Right kidney (tissue), 1 donor: ENCODE measurements at regions not wholly inside any gene's neighbourhood (a gene's known extent, or its start where the extent isn't known, plus 50 kb on each side); places are given as distances from the start of the nearest gene placed in this dataset.
"Not testable (repeated sequence)": the region's sequence is repeated elsewhere in the genome, so short reads cannot be mapped to it uniquely, and the experiment has no call there.

Source experiments
- DNase-seq: peaks from one replicate; pipeline ENCODE4 v3.0.0-alpha.2; 2016

DNA sequence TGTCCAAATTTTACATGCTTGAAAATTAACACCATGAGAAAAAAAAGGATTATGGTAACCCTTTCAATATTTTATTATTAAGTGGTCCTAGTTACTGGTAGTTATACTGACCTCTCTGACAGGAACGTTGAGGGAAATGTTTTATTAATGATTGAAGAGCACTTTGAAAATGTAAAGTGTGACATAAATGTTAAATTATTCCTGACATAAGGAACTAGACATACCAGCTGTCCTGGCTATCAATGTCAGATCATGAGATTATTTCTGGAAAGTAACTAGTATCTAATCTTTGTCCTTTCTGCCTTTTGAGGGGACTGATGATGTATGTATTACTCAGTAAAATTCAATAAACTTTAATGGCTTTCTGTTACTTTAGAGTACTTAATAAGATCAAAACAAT lies 1538.5 kb upstream of the CDH6 start:
- no peak for DNase-seq

DNA sequence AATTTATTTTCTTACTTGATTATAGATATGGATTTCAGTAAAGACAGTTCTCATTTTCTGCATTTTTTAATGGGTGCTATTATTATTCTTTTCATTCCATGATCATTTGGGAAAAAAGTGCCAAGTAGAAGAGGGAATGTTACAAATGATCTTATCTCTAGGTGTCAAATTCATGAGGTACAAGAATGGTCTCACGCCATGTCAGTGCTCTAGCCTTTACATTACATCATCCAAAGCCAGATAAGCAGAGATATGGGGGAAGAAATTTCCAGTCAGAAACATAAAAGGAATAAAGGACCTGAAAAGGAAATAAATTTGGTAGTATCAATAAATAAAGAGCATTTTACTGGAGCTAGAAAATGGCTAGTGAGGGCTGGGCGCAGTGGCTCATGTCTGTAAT lies 1544.2 kb upstream of the CDH6 start:
- DNase-seq: no peak

DNA sequence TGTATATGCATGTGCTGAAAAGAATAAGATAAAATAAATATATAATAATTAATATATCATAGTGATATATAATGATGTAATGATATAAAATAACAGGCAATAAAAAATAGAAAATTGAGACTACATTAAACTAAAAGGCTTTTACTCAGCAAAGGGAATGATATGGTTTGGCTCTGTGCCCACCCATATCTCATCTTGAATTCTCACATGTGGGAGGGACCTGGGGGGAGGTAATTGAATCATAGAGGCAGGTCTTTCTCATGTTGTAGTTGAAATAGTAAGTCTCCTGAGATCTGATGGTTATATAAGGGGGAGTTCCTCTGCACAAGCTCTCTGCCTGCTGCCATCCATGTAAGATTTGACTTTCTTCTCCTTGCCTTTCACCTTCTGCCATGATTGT lies 1550.9 kb upstream of the CDH6 start:
- DNase-seq: no peak

DNA sequence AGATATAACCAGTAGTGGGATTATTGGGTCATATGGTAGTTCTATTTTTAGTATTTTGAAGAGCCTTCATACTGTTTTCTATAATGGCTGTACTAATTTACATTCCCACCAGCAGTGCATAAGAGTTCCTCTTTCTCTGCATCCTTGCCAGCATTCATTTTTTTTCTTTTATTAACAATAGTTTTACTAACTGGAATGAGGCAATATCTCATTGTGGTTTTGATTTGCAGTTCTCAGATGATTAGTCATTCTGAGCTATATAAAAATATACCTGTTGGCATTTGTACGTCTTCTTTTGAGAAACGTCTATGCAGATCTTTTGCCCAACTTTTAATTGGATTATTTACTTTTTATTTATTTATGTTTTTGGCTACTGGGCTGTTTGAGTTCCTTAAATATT lies 1579.3 kb upstream of the CDH6 start:
- DNase-seq: no peak

DNA sequence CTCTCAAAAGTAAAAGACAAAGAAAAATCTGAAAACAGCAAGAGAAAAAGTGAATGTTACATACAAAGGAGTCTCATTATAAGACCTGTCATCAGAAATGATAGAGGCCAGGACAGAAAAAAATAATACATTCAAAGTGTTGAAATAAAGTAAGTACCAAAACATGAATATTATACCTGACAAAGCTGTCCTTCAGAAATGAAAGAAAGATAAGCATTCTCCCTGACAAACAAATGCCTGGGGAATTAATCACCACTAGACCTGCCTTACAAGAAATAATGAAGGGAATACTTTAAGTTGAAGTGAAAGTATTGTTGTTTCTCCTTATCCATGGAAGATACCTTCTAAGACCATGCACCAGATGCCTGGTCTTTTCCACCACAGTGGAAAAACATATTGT lies 1605.2 kb upstream of the CDH6 start:
- DNase-seq: no peak

DNA sequence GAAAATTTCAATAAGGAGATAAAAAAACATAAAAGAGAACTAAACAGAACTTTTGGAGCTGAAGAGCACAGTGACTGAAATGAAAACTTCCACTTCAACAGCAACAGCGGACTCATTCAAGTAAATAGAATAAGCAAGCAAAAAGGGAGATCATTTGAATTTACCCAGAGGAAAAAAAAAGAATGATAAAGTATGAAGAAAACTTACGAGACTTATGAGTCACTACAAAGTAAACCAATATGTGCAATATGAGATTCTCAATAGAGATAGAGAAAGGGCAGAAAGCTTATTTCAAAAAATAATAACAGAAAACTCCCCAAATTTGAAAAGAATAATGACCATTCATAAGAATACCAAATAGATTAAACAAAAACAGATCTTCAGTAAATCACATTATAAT lies 1605.7 kb upstream of the CDH6 start:
- DNase-seq: no peak

DNA sequence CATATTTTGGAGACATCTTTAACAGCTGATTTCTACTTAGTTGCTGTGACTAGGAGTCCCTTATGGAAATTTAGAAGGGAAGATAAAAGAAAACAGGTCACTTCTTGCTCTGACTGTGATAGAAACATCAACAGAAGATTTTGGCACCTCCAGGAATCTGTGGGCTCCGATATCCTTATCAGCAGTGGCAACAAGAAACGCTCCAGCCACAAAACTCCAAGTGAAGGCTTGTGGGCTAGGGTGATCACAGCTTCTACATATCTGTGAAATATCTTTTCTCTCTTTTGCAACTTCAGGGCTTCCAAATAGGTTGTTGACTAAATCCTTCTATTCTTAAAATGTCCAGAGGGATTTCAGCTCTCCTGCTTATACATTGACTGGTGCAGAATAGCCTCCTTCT lies 1625.5 kb upstream of the CDH6 start:
- no peak for DNase-seq

DNA sequence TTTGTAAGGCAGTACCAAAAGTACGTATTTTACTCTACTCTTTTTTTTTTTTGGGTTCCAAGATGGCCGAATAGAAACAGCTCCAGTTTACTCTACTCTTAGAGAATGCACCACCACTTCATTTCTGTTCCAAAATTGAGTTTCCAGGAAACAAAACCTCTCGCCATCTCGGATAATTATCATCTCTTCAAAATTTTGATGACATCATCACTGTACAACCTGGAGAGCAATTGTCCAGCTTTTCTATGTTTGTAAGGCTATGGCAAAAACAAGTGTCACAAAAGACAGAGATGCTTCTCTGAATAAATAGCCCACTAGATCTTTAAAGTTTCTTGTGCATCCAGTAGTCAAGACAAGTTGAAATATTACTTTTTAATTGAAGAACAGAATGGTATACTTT lies 1631.9 kb upstream of the CDH6 start:
- no peak for DNase-seq

DNA sequence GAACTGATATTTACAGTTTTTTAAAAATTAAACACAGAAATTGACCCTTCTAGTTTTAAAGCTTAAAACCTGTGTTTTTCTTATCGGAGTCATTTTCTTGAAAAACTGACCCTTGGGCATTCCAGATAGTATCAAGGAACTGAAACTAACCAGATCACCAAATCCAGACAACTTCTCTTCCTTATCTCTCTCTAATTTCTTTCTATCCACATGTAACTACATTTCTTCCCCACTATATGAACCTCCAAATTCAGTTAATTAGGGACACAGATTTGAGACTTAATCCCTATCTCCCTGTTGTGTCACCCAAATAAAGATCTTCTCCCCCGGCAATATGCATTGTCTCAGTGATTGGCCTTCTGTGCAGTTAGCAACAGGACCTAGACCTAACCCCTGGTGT lies 1643.0 kb upstream of the CDH6 start:
- DNase-seq: no peak

DNA sequence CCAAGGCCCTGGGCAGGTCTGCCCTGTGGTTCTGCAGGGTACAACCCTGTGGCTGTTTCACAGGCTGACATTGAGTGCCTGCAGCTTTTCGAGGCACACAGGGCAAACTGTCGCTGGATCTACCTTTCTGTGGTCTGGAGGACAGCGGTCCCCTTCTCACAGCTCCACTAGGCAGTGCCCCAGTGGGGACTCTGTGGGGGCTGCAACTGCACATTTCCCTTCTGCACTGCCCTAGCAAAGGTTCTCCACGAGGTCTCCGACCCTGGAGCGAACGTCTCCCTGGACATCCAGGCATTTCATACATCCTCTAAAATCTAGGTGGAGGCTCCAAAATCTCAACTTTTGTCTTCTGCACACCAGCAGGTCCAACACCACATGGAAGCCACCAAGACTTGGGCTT lies 1645.2 kb upstream of the CDH6 start:
- DNase-seq: no peak

DNA sequence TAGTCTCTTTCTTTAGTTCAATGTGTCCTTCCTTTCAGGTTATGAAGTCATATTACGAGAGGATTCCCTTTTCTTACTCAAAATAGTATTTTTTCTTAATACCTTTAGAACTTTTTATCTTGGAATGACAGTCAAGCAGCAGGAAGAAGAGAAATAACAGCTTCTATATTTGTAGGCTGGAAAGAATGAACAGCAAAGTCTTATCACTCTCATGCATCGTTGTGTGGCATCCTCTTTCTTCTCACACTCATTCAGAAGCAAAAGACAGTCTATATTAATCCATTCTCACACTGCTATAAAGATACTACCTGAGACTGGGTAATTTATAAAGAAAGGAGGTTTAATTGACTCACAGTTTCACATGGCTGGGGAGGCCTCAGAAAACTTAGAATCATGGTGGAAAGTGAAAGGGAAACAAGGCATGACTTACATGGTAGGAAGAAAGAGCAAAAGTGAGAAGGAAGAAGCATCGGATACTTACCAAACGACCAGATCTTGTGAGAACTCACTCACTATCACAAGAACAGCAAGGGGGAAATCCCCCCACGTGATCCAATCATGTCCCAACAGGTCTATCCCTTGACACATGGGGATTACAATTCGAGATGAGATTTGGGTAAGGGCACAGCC lies 1646.1 kb upstream of the CDH6 start:
- no peak for DNase-seq

DNA sequence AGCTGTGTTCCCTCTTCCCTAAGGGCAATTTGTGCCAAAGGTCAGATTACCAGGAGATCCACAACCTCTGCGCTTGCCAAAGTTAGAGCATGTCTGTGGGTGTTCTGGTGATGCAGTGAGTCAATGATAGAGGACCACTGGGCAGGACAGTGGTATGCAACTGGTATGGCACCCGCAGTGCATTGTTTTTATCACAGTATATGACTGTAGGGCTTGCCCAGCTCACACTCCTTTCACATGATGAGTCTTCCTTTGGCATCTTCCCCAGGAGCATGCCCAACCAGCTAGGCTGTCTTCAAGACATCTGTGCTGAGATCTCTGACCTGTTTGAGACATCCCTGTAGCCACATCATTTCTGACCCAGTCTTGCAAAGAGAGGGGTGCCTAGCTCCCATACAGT lies 1650.0 kb upstream of the CDH6 start:
- DNase-seq: no peak

DNA sequence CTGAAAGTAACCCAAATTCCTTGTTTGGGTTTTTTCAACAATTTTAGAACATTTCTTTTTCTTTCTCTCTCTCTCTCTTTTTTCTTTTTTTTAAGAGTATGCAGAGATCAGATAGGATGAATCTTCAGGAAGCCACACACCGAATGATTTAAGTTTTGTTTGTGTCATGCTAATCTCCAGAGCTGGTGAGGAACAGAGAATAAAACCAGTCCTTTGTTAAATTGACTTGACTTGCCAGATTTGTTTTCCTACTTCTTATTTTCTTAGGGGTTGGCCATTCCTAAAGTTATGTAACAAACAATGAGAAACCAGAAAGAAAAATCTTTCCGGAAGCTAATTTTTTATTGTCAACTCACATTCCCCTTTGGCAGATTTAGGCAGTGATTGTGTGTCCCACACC lies 1669.3 kb upstream of the CDH6 start:
- no peak for DNase-seq

DNA sequence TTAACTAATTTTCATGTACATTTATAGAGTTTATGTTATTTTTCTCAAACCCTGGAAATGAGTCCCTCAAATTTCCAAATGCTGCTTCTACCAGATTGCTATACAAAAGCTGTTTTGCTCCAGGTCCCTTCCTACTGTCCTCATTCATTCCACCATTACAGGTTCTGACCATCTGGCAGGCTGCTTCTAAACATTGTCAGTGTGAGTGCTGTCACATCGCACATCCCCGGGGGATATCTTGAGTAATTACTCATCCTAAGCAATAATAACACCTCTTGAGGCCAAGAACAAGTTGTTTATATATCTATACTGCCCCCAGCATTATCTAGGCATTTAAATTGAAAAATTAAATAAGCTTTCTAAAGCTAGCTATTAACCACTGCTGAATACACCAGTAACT lies 1675.3 kb upstream of the CDH6 start:
- no peak for DNase-seq

DNA sequence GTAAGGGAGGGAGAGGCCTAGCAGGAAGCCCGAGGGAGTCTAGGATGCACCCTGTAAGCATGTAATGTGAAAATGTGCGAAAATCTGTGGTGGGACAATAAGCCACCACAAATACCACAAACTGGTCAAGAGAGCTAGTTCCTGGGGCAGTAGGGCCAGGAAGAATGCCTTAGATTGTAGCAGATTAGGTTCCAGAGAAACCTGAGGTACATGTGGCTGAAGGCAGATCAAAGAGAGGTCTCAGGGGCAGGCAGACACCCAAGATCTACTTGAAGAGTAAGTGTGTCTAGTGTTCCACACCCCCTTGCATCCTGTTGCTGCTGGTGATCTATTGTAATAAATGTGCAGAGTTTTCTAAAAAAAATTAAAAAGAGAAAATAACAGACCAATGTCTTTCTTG lies 1677.3 kb upstream of the CDH6 start:
- no peak for DNase-seq

DNA sequence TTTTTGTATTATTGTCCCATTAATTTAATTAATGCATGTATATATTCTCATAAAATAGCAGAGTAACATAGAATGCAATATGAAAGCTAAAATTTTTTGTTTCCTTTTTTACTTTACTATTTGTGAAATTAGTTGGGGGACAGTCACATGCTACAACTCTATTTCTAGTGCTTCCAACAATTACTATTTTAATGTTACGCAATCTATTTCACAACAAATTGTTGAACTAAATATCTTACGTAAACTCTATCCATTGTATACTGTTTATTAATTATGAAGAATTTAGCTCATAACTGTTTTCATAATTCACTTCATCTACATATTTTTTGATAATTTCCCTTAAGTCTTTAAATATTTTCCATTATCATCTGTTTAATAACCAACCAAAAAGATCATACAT lies 1685.4 kb upstream of the CDH6 start:
- no peak for DNase-seq

DNA sequence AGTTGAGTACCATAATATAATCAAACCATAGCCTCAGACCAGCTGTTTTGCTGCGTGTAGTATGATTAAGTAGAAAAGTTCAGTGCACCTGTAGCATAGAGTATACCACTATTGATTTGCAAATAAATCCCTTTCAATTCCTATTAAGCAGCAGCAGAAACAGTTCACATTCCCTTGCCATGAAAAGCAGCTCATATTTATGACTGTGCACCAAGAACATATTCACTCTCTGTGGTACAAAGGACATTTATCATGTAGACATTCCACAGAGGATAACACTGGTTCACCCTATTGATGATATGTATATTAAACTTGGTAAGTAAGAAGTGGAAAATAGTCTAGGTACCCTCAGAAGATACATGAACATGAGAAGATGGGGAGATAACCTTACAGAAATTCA lies 1689.1 kb upstream of the CDH6 start:
- DNase-seq: no peak

DNA sequence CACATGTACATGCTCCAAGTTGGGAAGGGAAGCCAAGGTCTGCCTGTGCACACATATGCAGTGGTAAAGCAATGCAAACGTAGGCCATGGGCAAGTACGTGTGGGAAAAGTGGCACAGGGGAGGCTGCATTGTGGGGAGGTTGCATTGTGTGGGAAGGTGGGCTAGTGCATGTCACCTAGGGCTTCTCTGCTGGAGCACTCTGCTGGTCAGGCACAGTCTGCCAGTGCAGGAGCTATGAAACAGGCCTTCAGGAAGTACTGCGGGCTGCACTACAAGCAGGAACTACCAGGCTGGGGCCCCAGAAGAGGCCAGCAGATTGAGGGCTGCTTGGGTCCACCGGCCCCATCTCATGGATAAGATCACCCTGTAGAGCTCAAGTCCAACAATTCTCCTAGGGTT lies 1694.6 kb upstream of the CDH6 start:
- DNase-seq: no peak

DNA sequence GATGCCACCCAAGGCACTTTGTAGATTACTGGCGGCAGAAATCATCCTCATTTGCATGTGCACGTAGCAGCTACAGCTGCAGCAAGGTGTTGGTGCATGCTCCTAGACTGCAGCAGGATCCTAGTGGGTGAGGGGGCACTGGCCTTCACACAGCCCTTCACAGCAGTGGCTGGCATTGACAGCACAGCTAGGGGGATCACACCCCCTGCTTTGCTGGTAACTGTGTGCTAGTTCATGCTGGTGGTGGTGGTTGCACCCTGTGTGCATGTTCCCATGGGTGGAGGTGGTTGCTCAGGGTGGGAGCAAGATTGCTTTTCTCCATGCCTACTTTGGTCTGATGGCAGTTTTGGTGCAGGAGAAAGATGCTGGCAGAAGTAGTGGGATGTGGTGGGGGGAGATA lies 1695.1 kb upstream of the CDH6 start:
- no peak for DNase-seq

DNA sequence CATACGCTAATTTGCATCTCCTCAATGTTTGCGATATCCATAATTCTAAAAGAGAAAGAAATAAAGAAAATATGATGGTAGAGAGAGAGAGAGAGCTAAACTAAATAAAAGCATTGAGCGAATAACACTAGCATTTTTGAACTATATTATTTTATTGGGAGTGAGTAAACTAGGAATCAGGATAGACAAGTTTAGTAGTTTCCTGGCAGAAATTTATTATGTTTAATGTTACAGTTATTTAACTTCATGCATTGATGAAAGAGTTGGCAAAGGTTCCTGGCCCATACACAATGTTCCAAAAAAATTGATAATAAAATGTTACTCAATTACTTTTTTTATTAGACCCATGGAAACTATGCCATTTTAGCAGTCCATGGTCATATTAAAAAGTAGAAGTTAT lies 1708.2 kb upstream of the CDH6 start:
- DNase-seq: no peak

DNA sequence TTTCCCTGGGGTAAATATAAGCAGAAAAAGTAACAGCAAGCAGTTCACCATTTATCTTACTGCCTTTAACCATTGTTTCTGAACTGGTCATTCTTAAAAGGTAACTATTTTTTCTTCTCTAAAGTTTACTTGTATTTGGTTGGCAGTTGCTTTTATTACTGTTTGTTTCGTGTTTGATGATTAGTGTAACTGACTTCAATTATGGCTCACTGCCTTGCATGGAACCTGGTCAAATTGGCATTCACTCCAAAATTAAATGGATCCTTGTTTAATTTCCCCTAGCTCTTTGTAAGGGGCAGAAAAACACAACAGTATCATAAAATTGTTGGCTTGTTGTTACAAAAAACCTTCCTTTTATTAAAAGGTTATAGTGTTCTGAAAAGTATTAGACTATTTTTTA lies 1723.9 kb upstream of the CDH6 start:
- DNase-seq: no peak

DNA sequence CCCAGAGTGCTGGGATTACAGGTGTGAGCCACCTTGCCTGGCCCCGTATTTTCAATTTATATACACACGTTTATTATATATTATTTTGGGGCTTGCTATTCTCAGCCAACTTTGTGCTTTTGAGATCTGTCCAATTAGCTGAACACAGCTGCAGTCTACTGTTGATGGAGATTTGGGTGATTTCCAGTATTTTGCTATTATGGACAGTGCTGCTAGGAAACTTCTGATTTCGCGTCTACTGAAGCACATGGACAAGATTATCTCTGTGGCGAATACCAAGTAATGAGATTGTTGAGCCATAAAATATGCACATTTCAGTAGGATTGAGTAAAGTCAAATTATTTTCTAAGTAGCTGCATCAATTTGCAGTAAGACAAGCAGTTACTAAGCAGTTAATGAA lies 1731.2 kb upstream of the CDH6 start:
- DNase-seq: no peak

DNA sequence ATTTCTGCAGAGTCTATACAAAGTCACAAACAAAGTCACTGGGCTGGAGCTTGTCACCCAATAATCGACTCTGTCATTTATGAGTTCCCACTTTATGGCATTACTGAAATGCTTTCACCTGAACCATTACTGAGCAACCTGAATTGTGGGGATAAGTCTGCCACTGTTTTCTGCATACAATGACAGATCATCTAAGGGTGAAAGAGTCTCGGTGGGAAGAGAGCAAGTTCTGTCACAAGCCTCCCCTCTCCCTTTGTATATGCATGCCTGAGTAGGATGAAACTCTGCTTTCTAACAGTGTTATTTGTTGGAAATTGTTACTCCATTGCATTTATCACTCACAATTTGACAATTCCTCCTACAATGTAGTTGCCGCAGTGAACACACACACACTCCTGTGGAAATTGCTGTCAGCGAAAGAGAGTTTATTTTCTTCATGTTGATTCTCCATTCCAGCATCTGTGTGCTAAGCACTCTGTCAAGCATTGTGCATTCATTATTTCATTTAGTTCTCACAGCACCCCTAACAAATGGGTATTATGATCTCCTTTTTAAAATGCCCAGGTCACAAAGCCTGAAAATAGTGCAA lies 1732.4 kb upstream of the CDH6 start:
- no peak for DNase-seq

DNA sequence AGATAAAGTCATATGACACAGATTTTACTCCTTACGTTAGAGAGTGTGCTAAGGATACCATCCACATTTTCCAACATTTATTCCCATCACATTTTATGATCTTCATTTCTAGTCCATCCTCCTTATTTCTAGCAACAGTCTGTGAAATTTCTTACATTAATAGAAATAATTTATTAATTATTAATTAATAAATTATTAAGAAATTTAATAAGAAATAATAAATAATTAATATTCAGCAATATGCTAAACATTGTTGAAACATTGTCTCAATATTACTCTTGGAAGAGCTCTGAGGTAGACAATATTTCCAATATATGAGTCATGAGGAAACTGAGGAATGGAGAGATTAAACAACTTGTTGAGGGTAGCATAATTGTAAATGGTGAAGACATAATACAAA lies 1742.5 kb upstream of the CDH6 start:
- not testable (repeated sequence) for DNase-seq

DNA sequence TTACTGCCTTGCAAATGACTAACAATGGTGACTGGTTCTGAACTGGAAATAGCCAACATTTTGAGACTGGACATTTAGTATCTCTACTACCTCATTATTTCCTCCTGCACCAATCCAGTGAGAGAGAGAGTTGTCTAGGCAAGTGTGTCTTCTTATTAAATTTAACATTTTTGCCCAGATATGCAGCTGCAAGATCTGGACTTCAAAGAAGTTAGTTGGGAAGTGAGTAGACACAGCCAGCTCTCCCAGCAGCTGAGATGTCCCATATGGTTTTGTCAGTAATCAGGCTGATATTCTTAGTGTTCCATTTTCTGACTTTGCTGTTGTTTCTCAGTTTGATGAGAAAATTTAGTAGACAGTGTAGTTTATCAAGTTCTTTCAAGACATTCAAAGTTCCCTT lies 1778.8 kb upstream of the CDH6 start:
- no peak for DNase-seq
